Adrenal gland (tissue), 5 donors: ENCODE measurements at regions not wholly inside any gene's neighbourhood (a gene's known extent, or its start where the extent isn't known, plus 50 kb on each side); places are given as distances from the start of the nearest gene placed in this dataset.

Source experiments
- CTCF ChIP-seq, 6 experiments: fragments of 450-650 bp in 4 of 6; fragments of 200-600 bp in 2 of 6; sonication (generic) in 1 of 6; IDR thresholded peaks; 1 replicate in 5 of 6; 2 replicates in 1 of 6; pipeline versions ENCODE4 v1.5.1 to v1.8.0; 2016 to 2021; ENCODE audit warnings: antibody characterized with exemption in 6 of 6, mild to moderate bottlenecking in 2 of 6, moderate library complexity in 1 of 6
- POLR2A ChIP-seq, 2 donors: fragments of 450-650 bp; IDR thresholded peaks; one replicate each; pipeline ENCODE4 v1.6.1; 2017; ENCODE audit warnings: antibody characterized with exemption in 2 of 2, mild to moderate bottlenecking in 2 of 2, moderate library complexity in 1 of 2
- donor health status: DM: no; HTN: no; CAD: no.

- TF ChIP-seq CTCF (IDR thresholded peaks at IDR 0.05) (no peak), POLR2A (IDR thresholded peaks at IDR 0.05) (no peak)
Observed at GRCh38 chr12:90229407-90230170, 521.0 kb upstream of the ATP2B1 start.
